ENCODE measurements at regions not wholly inside any gene's neighbourhood (a gene's known extent, or its start where the extent isn't known, plus 50 kb on each side); places are given as distances from the start of the nearest gene placed in this dataset.

DNA sequence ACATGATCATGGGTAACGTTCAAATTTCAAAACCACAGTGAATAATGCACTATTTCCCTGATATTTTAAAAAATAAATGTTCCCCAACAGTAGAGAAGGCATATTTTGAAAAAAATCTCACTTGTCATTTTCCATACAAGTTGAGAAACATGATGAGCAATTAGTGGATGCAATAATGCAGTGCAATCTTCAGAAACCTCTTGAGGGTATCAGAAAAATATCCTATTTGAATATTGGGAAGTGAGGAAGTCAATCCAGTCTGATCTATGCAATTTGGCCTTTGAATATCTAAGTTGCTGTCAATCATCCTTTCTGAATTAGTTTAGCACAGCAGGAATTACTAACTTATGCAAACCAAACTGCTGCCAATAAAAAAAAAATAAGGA is 776.8 kb downstream of the PCDH18 start:
- no peak for ATAC-seq (replicated peaks; ENCODE audit: extremely low read depth, poor library complexity, severe bottlenecking)
- Mint-ChIP-seq H3K4me3 (no peak overlapping the region), H3K4me1 (no peaks in the 10 kb centered on the region), H3K9me3 (no peaks in the 10 kb centered on the region), H3K27ac (ENCODE audit: low read depth) (no peak overlapping the region), H3K36me3 (ENCODE audit: insufficient read depth) (no peaks in the 10 kb centered on the region), H3K27me3 (no peaks in the 10 kb centered on the region)
- DNase-seq (ENCODE audit: low spot score in 2 of 2) = no peak

DNA sequence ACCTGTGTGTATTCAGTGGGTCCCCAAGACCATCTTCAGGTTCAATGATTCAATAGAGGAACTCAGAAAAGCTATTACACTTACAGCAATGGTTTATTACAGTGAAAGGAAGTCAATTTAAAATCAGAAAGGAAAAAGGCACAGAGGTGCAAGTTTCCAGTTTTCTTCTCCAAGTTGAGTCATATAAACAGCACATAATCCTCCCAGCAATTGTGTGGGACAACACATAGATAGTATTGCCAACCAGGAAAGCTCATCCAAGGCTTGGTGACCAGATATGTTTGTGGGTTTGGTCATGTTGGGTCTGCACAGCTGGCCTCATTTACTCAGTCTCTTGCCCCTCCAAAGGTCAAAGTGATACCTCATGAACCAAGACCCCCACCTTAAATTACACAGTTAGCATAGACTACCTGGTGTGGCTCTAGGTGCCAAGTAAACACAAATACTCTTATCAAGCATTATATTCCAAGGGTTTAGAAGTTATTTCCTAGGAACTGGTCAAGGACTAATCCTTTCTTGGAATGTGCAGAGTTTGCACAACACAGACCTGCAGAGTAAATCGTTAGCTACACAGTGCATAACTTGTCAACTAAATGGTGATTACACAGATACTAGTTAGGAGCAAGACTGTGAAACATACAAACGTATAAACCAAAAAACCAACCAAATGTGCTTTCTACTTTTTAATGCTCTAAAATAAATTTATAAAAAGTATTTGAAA is 777.3 kb downstream of the PCDH18 start:
- DNase-seq (ENCODE audit: low spot score in 2 of 2) (no peak), ATAC-seq (replicated peaks; ENCODE audit: extremely low read depth, poor library complexity, severe bottlenecking) (no peak)
- H3K27ac Mint-ChIP-seq (ENCODE audit: low read depth) = no peak overlapping the region
- H3K27me3 Mint-ChIP-seq = no peaks in the 10 kb centered on the region
- no peaks in the 10 kb centered on the region for H3K36me3 Mint-ChIP-seq (ENCODE audit: insufficient read depth)
- H3K4me1 Mint-ChIP-seq = no peaks in the 10 kb centered on the region
- H3K4me3 Mint-ChIP-seq = no peak overlapping the region
- no peaks in the 10 kb centered on the region for H3K9me3 Mint-ChIP-seq

DNA sequence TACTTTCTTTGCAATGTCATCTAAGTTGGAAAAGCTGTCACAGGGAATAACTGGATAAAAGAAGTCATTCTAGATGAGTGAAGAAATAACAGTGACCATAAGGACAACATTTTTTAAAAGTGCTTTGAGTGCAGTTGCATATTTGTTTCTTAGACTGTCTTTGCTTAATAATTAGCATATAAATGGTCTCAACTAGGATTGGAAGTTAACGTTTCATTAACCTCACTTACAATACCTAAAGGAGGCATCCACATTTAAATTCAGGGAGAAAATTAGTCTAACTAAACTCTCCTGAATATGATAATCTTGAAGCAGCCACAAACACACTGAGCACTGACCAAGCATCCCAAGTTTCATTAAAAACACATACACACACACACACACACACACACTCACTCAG is 780.7 kb downstream of the PCDH18 start:
- ATAC-seq (replicated peaks; ENCODE audit: extremely low read depth, poor library complexity, severe bottlenecking) (no peak), DNase-seq (ENCODE audit: low spot score in 2 of 2) (no peak)
- Mint-ChIP-seq H3K9me3 (no peaks in the 10 kb centered on the region), H3K36me3 (ENCODE audit: insufficient read depth) (no peaks in the 10 kb centered on the region), H3K27ac (ENCODE audit: low read depth) (no peak overlapping the region), H3K4me1 (no peaks in the 10 kb centered on the region), H3K4me3 (no peak overlapping the region), H3K27me3 (no peaks in the 10 kb centered on the region)

DNA sequence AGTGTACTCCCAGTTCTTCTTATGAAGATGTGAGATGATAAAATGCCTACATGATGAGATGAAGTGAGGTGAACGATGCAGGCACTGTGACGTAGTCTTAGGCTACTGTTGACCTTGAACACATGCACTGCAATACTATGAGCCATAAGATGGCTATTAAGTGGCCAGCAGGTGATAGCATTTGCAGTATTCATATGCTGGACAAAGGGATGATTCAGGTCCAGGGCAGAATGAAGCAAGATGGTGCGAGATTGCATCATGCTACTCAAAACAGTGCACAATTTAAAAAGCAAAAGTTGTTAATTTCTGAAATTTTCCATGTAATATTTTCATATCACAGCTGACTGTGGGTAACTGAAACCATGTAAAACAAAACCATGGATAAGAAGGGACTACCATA is 781.4 kb downstream of the PCDH18 start:
- H3K4me3 Mint-ChIP-seq = no peak overlapping the region
- no peak for DNase-seq (ENCODE audit: low spot score in 2 of 2)
- no peaks in the 10 kb centered on the region for H3K36me3 Mint-ChIP-seq (ENCODE audit: insufficient read depth)
- no peaks in the 10 kb centered on the region for H3K9me3 Mint-ChIP-seq
- H3K4me1 Mint-ChIP-seq = no peaks in the 10 kb centered on the region
- ATAC-seq (replicated peaks; ENCODE audit: extremely low read depth, poor library complexity, severe bottlenecking) = no peak
- no peaks in the 10 kb centered on the region for H3K27me3 Mint-ChIP-seq
- no peak overlapping the region for H3K27ac Mint-ChIP-seq (ENCODE audit: low read depth)

DNA sequence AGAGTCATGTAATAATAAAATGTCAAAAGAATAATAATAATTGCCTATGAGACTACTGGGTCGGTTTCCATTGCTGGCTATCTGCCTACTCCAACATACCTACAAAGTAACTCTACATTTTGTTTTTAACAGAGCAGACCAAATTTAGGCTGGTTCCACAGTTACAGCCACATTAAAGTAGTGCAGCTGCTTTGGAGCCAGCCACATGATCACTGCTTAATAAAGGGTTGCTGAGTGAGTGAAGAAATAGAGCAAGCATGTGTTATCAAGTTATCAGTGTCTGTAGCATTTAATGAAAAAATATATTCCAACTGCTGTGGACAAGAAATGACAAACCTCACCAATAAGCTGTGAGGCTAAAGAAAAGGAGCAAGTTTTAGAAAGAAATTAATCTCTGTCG is 782.3 kb downstream of the PCDH18 start:
- H3K4me1 Mint-ChIP-seq = no peaks in the 10 kb centered on the region
- no peak overlapping the region for H3K27ac Mint-ChIP-seq (ENCODE audit: low read depth)
- no peak overlapping the region for H3K4me3 Mint-ChIP-seq
- H3K36me3 Mint-ChIP-seq (ENCODE audit: insufficient read depth) = no peaks in the 10 kb centered on the region
- ATAC-seq (replicated peaks; ENCODE audit: extremely low read depth, poor library complexity, severe bottlenecking) = no peak
- H3K27me3 Mint-ChIP-seq = no peaks in the 10 kb centered on the region
- no peaks in the 10 kb centered on the region for H3K9me3 Mint-ChIP-seq
- no peak for DNase-seq (ENCODE audit: low spot score in 2 of 2)

DNA sequence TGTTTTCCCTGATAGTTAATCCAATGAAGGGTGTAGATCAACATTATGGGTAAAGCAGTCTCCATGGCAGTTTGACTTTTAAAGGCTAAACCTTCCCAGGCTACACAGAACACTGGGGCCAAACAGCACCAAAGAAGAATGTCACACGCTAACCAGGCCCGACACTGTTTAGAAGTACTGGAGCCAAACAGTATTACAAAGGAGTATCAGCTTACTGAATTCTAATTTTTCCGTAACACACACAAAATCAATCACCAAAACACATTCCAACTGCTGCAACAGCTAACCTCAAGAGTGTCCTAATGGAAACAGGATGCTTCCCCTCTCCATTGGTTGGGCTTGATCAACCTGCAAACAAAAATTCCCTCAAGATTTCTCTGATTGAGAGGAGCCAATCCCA is 783.5 kb downstream of the PCDH18 start:
- no peak for ATAC-seq (replicated peaks; ENCODE audit: extremely low read depth, poor library complexity, severe bottlenecking)
- no peak overlapping the region for H3K27ac Mint-ChIP-seq (ENCODE audit: low read depth)
- no peaks in the 10 kb centered on the region for H3K36me3 Mint-ChIP-seq (ENCODE audit: insufficient read depth)

DNA sequence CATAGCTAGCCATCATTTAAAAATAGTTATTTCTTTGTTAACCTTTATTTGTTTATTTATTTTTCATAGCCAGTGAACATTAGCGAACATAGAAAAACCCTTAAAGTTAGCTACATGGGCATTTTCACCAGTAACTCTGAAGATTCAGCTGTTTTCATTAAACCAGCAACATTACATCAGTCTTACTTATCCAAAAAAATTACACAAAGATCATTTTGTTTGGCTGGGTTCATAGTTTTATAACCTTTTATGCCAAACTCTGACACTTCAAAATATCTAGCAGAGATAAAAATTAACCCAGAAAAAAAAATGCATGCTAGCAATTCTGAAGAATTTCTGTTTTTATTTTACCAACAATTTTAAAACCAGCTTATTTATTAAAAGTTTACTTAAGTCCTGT is 784.1 kb downstream of the PCDH18 start:
- ATAC-seq (replicated peaks; ENCODE audit: extremely low read depth, poor library complexity, severe bottlenecking) = no peak

More for the DNA sequence above, 783.5 kb downstream of the PCDH18 start:
- no peaks in the 10 kb centered on the region for H3K27me3 Mint-ChIP-seq
- no peak overlapping the region for H3K4me3 Mint-ChIP-seq
- no peaks in the 10 kb centered on the region for H3K9me3 Mint-ChIP-seq
- no peak for DNase-seq (ENCODE audit: low spot score in 2 of 2)
- no peaks in the 10 kb centered on the region for H3K4me1 Mint-ChIP-seq

DNA sequence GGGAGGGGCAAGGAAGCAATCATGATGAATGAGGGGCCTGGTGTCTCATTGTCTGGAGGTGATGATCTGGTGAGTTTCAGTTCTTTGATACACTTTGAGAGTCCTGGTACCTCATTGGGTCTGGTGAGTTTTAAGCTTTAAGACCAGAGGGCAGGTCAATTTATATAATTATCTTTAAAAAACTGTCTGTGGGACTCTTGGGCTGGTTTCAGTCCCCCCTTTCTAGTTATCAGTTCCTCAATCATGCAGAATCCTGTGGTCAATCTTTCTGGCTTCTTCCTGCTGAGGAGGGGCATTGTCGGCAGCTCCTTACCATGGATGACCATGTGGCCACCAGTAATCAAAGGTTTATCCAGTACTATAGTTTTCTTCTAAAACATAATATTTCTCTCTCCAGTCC is 789.1 kb downstream of the PCDH18 start:
- no peak overlapping the region for H3K27ac Mint-ChIP-seq (ENCODE audit: low read depth)
- no peaks in the 10 kb centered on the region for H3K36me3 Mint-ChIP-seq (ENCODE audit: insufficient read depth)
- H3K9me3 Mint-ChIP-seq = no peaks in the 10 kb centered on the region
- H3K4me1 Mint-ChIP-seq = no peaks in the 10 kb centered on the region
- ATAC-seq (replicated peaks; ENCODE audit: extremely low read depth, poor library complexity, severe bottlenecking) (no peak), DNase-seq (ENCODE audit: low spot score in 2 of 2) (no peak)
- H3K27me3 Mint-ChIP-seq = no peaks in the 10 kb centered on the region
- H3K4me3 Mint-ChIP-seq = no peak overlapping the region

More for the DNA sequence above, 784.1 kb downstream of the PCDH18 start:
- Mint-ChIP-seq H3K4me1 (no peaks in the 10 kb centered on the region), H3K4me3 (no peak overlapping the region), H3K27ac (ENCODE audit: low read depth) (no peak overlapping the region), H3K27me3 (no peaks in the 10 kb centered on the region), H3K9me3 (no peaks in the 10 kb centered on the region), H3K36me3 (ENCODE audit: insufficient read depth) (no peaks in the 10 kb centered on the region)
- no peak for DNase-seq (ENCODE audit: low spot score in 2 of 2)

DNA sequence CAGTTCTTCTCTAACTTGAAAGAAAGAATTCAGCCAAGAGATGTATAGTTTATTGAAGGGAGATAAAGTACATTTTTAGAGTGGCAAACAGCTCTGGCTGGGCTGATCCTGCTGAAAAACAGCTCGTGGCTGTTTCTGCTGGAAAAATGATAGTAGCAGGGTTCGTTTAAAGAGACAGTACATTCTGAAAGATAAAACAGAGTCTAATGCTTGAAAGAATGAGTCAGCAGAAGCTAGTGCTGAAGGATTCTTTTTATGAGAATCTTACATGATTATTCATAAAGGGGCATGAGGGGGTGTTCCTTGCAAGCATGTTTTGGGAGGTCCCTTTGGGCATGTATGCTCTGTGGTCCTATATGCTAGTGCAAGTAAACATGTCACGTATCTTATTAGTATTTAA is 790.0 kb downstream of the PCDH18 start:
- Mint-ChIP-seq H3K27me3 (no peaks in the 10 kb centered on the region), H3K9me3 (no peaks in the 10 kb centered on the region), H3K36me3 (ENCODE audit: insufficient read depth) (no peaks in the 10 kb centered on the region), H3K4me3 (no peak overlapping the region), H3K4me1 (no peaks in the 10 kb centered on the region), H3K27ac (ENCODE audit: low read depth) (no peak overlapping the region)
- ATAC-seq (replicated peaks; ENCODE audit: extremely low read depth, poor library complexity, severe bottlenecking) = no peak
- DNase-seq (ENCODE audit: low spot score in 2 of 2) = no peak

DNA sequence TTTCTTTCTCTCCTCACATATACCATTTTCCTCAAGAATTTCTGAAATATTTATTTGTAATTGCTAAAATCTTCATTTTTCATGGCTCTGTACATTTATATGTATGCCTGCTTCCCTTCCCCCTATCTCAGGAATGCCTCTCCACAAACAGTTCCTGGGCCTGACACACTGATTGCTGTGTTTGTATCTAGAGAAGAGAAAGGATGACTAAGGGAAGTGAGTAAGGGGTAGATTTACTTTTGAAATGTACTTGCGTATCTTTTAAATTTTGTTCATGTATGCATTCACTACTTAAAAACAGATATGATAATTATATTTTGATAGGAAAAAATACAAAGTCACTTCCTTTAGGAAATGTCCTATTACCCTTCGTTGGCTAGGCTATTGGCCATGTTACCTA is 790.8 kb downstream of the PCDH18 start:
- no peaks in the 10 kb centered on the region for H3K27me3 Mint-ChIP-seq
- no peak overlapping the region for H3K27ac Mint-ChIP-seq (ENCODE audit: low read depth)
- no peaks in the 10 kb centered on the region for H3K36me3 Mint-ChIP-seq (ENCODE audit: insufficient read depth)
- H3K9me3 Mint-ChIP-seq = no peaks in the 10 kb centered on the region
- ATAC-seq (replicated peaks; ENCODE audit: extremely low read depth, poor library complexity, severe bottlenecking) (no peak), DNase-seq (ENCODE audit: low spot score in 2 of 2) (no peak)
- no peak overlapping the region for H3K4me3 Mint-ChIP-seq
- H3K4me1 Mint-ChIP-seq = no peaks in the 10 kb centered on the region

DNA sequence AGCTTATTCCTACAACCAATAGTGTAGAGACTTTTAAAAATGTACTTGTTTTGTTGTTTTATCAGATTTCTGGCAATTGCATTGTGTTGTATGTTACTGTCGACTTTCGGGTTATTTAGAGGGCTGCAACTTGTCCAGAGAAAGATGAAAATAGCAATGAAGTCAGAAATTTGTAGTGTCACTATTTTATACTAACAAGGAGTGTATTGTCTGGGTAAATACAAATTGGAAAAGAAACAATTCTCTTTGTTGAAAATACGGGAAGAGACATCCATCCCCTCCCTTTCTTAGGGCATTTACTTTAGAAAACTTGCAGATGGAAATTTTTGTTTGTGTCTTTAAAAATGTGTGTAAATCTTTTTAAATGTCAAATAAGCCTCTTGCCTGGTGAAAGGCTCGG is 792.0 kb downstream of the PCDH18 start:
- DNase-seq (ENCODE audit: low spot score in 2 of 2) (no peak), ATAC-seq (replicated peaks; ENCODE audit: extremely low read depth, poor library complexity, severe bottlenecking) (no peak)
- Mint-ChIP-seq H3K4me3 (no peak overlapping the region), H3K27ac (ENCODE audit: low read depth) (no peak overlapping the region), H3K9me3 (no peaks in the 10 kb centered on the region), H3K27me3 (no peaks in the 10 kb centered on the region), H3K36me3 (ENCODE audit: insufficient read depth) (no peaks in the 10 kb centered on the region), H3K4me1 (no peaks in the 10 kb centered on the region)

DNA sequence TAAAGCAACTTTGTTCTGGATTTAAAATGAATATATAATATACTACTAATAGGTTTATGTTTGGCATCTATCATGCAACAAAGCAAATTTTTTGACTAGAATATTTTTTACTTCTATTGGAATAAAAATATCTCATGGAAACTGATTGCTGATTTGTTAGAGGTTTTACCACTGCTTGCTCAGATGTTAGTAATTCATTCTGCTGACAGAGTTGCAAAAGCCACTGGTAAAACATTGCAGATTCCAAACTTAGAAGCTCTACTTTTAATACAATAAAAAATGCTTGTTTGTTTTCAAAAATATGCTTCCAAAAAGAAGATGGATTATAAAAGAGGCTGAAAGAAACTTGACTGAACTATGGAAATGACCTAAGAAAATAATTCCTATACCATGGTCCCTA is 795.2 kb downstream of the PCDH18 start:
- Mint-ChIP-seq H3K27me3 (no peaks in the 10 kb centered on the region), H3K36me3 (ENCODE audit: insufficient read depth) (no peaks in the 10 kb centered on the region), H3K27ac (ENCODE audit: low read depth) (no peak overlapping the region), H3K9me3 (no peaks in the 10 kb centered on the region), H3K4me1 (no peaks in the 10 kb centered on the region), H3K4me3 (no peak overlapping the region)
- ATAC-seq (replicated peaks; ENCODE audit: extremely low read depth, poor library complexity, severe bottlenecking) (no peak), DNase-seq (ENCODE audit: low spot score in 2 of 2) (no peak)

DNA sequence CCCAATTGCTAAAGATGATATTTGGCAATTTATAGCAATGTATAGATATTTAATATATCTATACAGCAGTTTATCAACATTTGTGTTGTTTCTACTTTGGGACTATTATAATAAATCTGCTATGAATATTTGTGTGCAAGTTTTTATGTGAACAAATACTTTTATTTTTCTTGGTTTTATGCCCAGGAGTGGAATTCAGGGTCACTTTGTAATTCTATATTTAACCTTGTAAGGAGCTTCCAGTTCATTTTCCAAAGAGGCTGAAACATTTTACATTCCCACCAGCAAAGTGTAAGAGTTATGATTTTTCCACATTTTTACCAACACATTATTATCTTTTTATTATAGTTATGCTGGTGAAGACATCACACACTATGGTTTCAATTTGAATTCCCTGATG is 801.3 kb downstream of the PCDH18 start:
- no peak for ATAC-seq (replicated peaks; ENCODE audit: extremely low read depth, poor library complexity, severe bottlenecking)
- Mint-ChIP-seq H3K4me3 (no peak overlapping the region), H3K27ac (ENCODE audit: low read depth) (no peak overlapping the region), H3K4me1 (peaks cover 6% of the 10 kb centered on the region), H3K27me3 (no peaks in the 10 kb centered on the region), H3K9me3 (no peaks in the 10 kb centered on the region), H3K36me3 (ENCODE audit: insufficient read depth) (no peaks in the 10 kb centered on the region)
- DNase-seq (ENCODE audit: low spot score in 2 of 2) = no peak

All from central memory CD8-positive, alpha-beta T cell (primary cell).